HCT116 (cell line): ENCODE measurements at regions not wholly inside any gene's neighbourhood (a gene's known extent, or its start where the extent isn't known, plus 50 kb on each side); places are given as distances from the start of the nearest gene placed in this dataset.
"Not testable (repeated sequence)": the region's sequence is repeated elsewhere in the genome, so short reads cannot be mapped to it uniquely, and the experiment has no call there.

Experiments
- ATAC-seq: fragments of 200-7000 bp; cut with Tn5 transposase; 2 replicates; pipeline ENCODE4 v1.9.1; 2020; ENCODE audit warnings: mild to moderate bottlenecking, moderate library complexity
- BruUV-seq: library from RNA; stranded (reverse); fragments of 400-500 nt; replicated peaks from 2 replicates; lab custom pipeline; 2021; lab: Mats Ljungman, UMichigan
- CTCF ChIA-PET: fragments of 300-600 bp; sonication (Branson Sonifier 250); formaldehyde crosslinking; loops from one replicate; lab custom pipeline; 2021; ENCODE audit warnings: antibody characterized with exemption; lab: Charles Lee
- POLR2A ChIA-PET: fragments of 300-600, 350-600 bp; sonication (Branson Sonifier 250); formaldehyde crosslinking; loops from one replicate; lab custom pipeline; 2021; ENCODE audit warnings: antibody characterized with exemption; lab: Charles Lee
- RAD21 ChIA-PET, 2 experiments: fragments of 300-600 bp; sonication (Branson Sonifier 250); formaldehyde crosslinking; loops; one replicate each; lab custom pipeline; 2023; ENCODE audit warnings: low total read pairs in 2 of 2; ENCODE audit not compliant: uncharacterized antibody in 2 of 2, unreplicated experiment in 2 of 2, low non-redundant PET in 1 of 2; lab: Charles Lee
- DNase-seq: peaks from one replicate; pipeline ENCODE4 v3.0.0-alpha.2; 2010; ENCODE audit warnings: low read depth, low spot score
- H2AFZ ChIP-seq: fragments of 200-600 bp; shearing (Covaris generic), sonication (generic); 2 replicates; pipeline ENCODE4 v1.6.1; 2017; ENCODE audit warnings: low read depth, mixed run types, mixed read lengths, antibody characterized with exemption, low read length; ENCODE audit not compliant: poor library complexity, severe bottlenecking
- H3K27ac ChIP-seq: 2 replicates; pipeline ENCODE4 v1.5.1; 2012; ENCODE audit warnings: low read depth, low read length
- H3K27me3 ChIP-seq: fragments of 200-600 bp; sonication (generic); 2 replicates; pipeline ENCODE4 v1.6.1; 2016; ENCODE audit warnings: mixed run types, low read length, mixed read lengths; ENCODE audit not compliant: insufficient read depth
- H3K36me3 ChIP-seq, 2 experiments: fragments of 200-500 bp in 1 of 2; fragments of 200-600 bp in 1 of 2; sonication (Bioruptor generic) in 1 of 2; sonication (generic) in 1 of 2; 2 replicates each; pipeline versions ENCODE4 v1.5.1 to v1.6.1; 2014 to 2016; ENCODE audit warnings: low read length in 2 of 2, inconsistent platforms in 1 of 2, mixed read lengths in 1 of 2, mixed run types in 1 of 2; ENCODE audit not compliant: insufficient read depth in 2 of 2, control insufficient read depth in 1 of 2
- H3K4me1 ChIP-seq, 2 experiments: fragments of 200-600 bp in 1 of 2; sonication (generic) in 1 of 2; 2 replicates each; pipeline versions ENCODE4 v1.5.1 to v1.6.1; 2012 to 2017; ENCODE audit warnings: low read length in 2 of 2, inconsistent platforms in 1 of 2, mild to moderate bottlenecking in 1 of 2, mixed read lengths in 1 of 2, mixed run types in 1 of 2, moderate library complexity in 1 of 2; ENCODE audit not compliant: insufficient read depth in 2 of 2, control insufficient read depth in 1 of 2
- H3K4me2 ChIP-seq: fragments of 200-600 bp; sonication (generic); 2 replicates; pipeline ENCODE4 v1.6.1; 2017; ENCODE audit warnings: mixed run types, low read length, mixed read lengths
- H3K4me3 ChIP-seq, 2 experiments: fragments of 200-600 bp in 1 of 2; sonication (generic) in 1 of 2; replicated peaks in 1 of 2; 2 replicates each; pipeline ENCODE4 v1.5.1; 2011 to 2016; ENCODE audit warnings: low read length in 2 of 2, control low read depth in 1 of 2, low read depth in 1 of 2, mild to moderate bottlenecking in 1 of 2, mixed read lengths in 1 of 2, mixed run types in 1 of 2
- H3K79me2 ChIP-seq: fragments of 200-600 bp; sonication (generic); 2 replicates; pipeline ENCODE4 v1.6.1; 2017; ENCODE audit warnings: mild to moderate bottlenecking, mixed run types, low read length, moderate library complexity, mixed read lengths; ENCODE audit not compliant: insufficient read depth
- H3K9ac ChIP-seq: fragments of 200-600 bp; sonication (generic); 2 replicates; pipeline ENCODE4 v1.6.1; 2016; ENCODE audit warnings: low read length, mixed read lengths
- H3K9me2 ChIP-seq: fragments of 200-600 bp; sonication (generic), shearing (Covaris generic); 2 replicates; pipeline ENCODE4 v1.6.1; 2017; ENCODE audit warnings: mixed run types, mild to moderate bottlenecking, moderate library complexity; ENCODE audit not compliant: insufficient read depth
- H3K9me3 ChIP-seq, 2 experiments: fragments of 200-500 bp in 1 of 2; fragments of 200-600 bp in 1 of 2; sonication (Bioruptor generic) in 1 of 2; sonication (generic) in 1 of 2; 2 replicates each; pipeline ENCODE4 v1.6.1; 2014 to 2017; ENCODE audit warnings: low read length in 2 of 2, mixed read lengths in 2 of 2, inconsistent platforms in 1 of 2, low read depth in 1 of 2, mild to moderate bottlenecking in 1 of 2, mixed run types in 1 of 2, moderate library complexity in 1 of 2; ENCODE audit not compliant: control insufficient read depth in 1 of 2, insufficient read depth in 1 of 2
- H4K20me1 ChIP-seq: fragments of 200-600 bp; sonication (generic), shearing (Covaris generic); 2 replicates; pipeline ENCODE4 v1.6.1; 2017; ENCODE audit warnings: mixed run types, mild to moderate bottlenecking, moderate library complexity; ENCODE audit not compliant: insufficient read depth
- ATF3 ChIP-seq: IDR thresholded peaks from 2 replicates; pipeline ENCODE4 v1.6.1; 2012
- EGR1 ChIP-seq: IDR thresholded peaks from 2 replicates; pipeline ENCODE4 v1.6.1; 2012; ENCODE audit warnings: low read depth
- EZH2phosphoT487 ChIP-seq: fragments of 200-600 bp; IDR thresholded peaks from 2 replicates; pipeline ENCODE4 v1.6.1; 2018; ENCODE audit warnings: antibody characterized with exemption, borderline replicate concordance
- JUND ChIP-seq: IDR thresholded peaks from 2 replicates; pipeline ENCODE4 v1.6.1; 2012
- RAD21 ChIP-seq: IDR thresholded peaks from 2 replicates; pipeline ENCODE4 v1.6.1; 2012; ENCODE audit warnings: low read depth, mild to moderate bottlenecking
- REST ChIP-seq: IDR thresholded peaks from 2 replicates; pipeline ENCODE4 v1.6.1; 2012; ENCODE audit warnings: low read depth
- SP1 ChIP-seq: IDR thresholded peaks from 2 replicates; pipeline ENCODE4 v1.6.1; 2012; ENCODE audit warnings: low read depth
- intact Hi-C: fragments of 100-400 bp; cut with micrococcal nuclease; formaldehyde crosslinking; loops from 2 replicates; pipeline ENCODE4 v1.10.0; 2022

- intact Hi-C loops, H3K9me3 ChIP-seq, CTCF ChIA-PET, H3K27ac ChIP-seq, H2AFZ ChIP-seq, POLR2A ChIA-PET, H3K36me3 ChIP-seq, H3K9me2 ChIP-seq, DNase-seq, H3K9ac ChIP-seq, H4K20me1 ChIP-seq, H3K27me3 ChIP-seq, ATAC-seq, H3K4me3 ChIP-seq, BruUV-seq, H3K79me2 ChIP-seq, H3K4me2 ChIP-seq, H3K4me1 ChIP-seq, RAD21 ChIA-PET: not testable (repeated sequence)
- peak; percentile 13; the same call in 1 of the 2 replicates for TF ChIP-seq RAD21
Observed at GRCh38 chr2:230604158-230604557, 108.5 kb upstream of the CAB39 start.

GRCh38 chr2:230614040-230614439 is 98.6 kb upstream of the CAB39 start:
- Histone ChIP-seq H3K4me2 (no peak overlapping the region), H3K9me2 (no peaks in the 10 kb centered on the region), H3K9me3 (no peaks in the 10 kb centered on the region), H2AFZ (no peak overlapping the region), H3K27ac (no peak overlapping the region), H3K79me2 (no peaks in the 10 kb centered on the region), H3K27me3 (no peaks in the 10 kb centered on the region), H3K4me3 (no peak overlapping the region), H3K9ac (no peak overlapping the region), H3K36me3 (no peaks in the 10 kb centered on the region), H4K20me1 (no peaks in the 10 kb centered on the region), H3K4me1 (peaks cover 27 to 41% of the 10 kb centered on the region in 2 experiments)
- ChIA-PET CTCF (interaction anchor here (2.7 kb wide), 1 partner anchor 184 kb away, joined by 10 read pairs; no protein-coding TSS in a partner anchor), RAD21 (no interaction called here), POLR2A (interaction anchor here (1.5 kb wide), 1 partner anchor 11 kb away, joined by 3 read pairs; no protein-coding TSS in a partner anchor)
- ATAC-seq = no peak
- BruUV-seq = no TSS peak
- intact Hi-C loops = loop anchor here (5.0 to 10.0 kb wide), 4 partner anchors 101 to 1022 kb away; partner anchors contain the start of genes CAB39, FBXO36 and TRIP12
- no peak for TF ChIP-seq ATF3
- no peak for TF ChIP-seq REST
- TF ChIP-seq EZH2phosphoT487 = no peak
- TF ChIP-seq RAD21 = no peak
- TF ChIP-seq SP1 = no peak
- TF ChIP-seq JUND = no peak
- no peak for TF ChIP-seq EGR1
- TF ChIP-seq, all 23 proteins: peak for 0
- DNase-seq = no peak
